Endothelial cell of umbilical vein (primary cell): ENCODE measurements at regions not wholly inside any gene's neighbourhood (a gene's known extent, or its start where the extent isn't known, plus 50 kb on each side); places are given as distances from the start of the nearest gene placed in this dataset.

Source experiments
- CTCF ChIP-seq, 2 donors: IDR thresholded peaks; 1 replicate in 1 of 2; 2 replicates in 1 of 2; pipeline ENCODE4 v1.5.1; 2011; ENCODE audit warnings: low read length in 2 of 2, mild to moderate bottlenecking in 2 of 2, moderate library complexity in 2 of 2, control low read depth in 1 of 2, inconsistent platforms in 1 of 2, low read depth in 1 of 2; ENCODE audit not compliant: insufficient read depth in 1 of 2; ENCODE audit errors: extremely low read depth in 1 of 2
- EZH2 ChIP-seq: IDR thresholded peaks from 2 replicates; pipeline ENCODE4 v1.6.1; 2012; ENCODE audit warnings: borderline replicate concordance, low read depth, mild to moderate bottlenecking, moderate library complexity, low read length, inconsistent platforms; ENCODE audit not compliant: severe bottlenecking
- MAX ChIP-seq: IDR thresholded peaks from 2 replicates; pipeline ENCODE4 v1.6.1; 2011; ENCODE audit not compliant: insufficient read depth, insufficient read length
- POLR2A ChIP-seq: IDR thresholded peaks from 2 replicates; pipeline ENCODE4 v1.6.1; 2012; ENCODE audit warnings: low read depth, mild to moderate bottlenecking, control low read depth, low read length
- POLR2AphosphoS5 ChIP-seq: IDR thresholded peaks from 2 replicates; pipeline ENCODE4 v1.6.1; 2012; ENCODE audit warnings: low read depth, mild to moderate bottlenecking, control low read depth, low read length, moderate library complexity; ENCODE audit not compliant: insufficient read depth

GRCh38 chr6:155791891-155792290, 336.3 kb upstream of the NOX3 start:
- TF ChIP-seq CTCF (IDR thresholded peaks at IDR 0.05; ENCODE audit: extremely low read depth in 1 of 2, insufficient read depth in 1 of 2, low read depth in 1 of 2, low read length in 2 of 2) (no peak), POLR2A (no peak), EZH2 (no peak), MAX (no peak), POLR2AphosphoS5 (no peak)
